NCI-H82 treated with DMSO at 0.1 percent for 48 hours (cell line): ENCODE measurements at regions not wholly inside any gene's neighbourhood (a gene's known extent, or its start where the extent isn't known, plus 50 kb on each side); places are given as distances from the start of the nearest gene placed in this dataset.
"Not testable (repeated sequence)": the region's sequence is repeated elsewhere in the genome, so short reads cannot be mapped to it uniquely, and the experiment has no call there.

Source experiments
- DNase-seq: peaks from one replicate; lab custom pipeline; 2025; ENCODE audit not compliant: unreplicated experiment; lab: John Stamatoyannopoulos, UW

DNA sequence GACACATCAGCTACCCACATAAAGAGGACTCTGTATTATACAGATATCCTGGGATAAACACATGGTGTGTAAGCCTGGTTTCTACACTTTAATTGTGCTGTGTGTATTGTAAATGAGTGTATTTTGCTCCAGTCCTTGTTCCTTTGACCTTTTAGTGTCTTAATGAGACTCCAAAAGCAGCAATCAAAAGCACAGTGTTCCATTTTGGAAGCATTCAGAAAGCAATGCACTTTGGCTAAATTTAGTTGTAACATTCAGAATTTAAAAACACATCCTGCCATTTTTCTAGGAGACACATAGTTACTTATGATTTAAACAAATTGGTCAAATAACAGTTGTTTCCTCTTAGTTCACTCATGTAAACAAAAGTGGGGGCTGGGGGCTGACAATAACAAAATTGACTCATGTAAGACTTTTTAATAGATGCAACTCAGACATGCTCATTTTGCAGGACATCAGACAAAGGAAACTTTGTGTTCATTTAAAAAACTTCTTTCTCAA lies 122.2 kb downstream of the GPR37 start:
- no peak for DNase-seq

DNA sequence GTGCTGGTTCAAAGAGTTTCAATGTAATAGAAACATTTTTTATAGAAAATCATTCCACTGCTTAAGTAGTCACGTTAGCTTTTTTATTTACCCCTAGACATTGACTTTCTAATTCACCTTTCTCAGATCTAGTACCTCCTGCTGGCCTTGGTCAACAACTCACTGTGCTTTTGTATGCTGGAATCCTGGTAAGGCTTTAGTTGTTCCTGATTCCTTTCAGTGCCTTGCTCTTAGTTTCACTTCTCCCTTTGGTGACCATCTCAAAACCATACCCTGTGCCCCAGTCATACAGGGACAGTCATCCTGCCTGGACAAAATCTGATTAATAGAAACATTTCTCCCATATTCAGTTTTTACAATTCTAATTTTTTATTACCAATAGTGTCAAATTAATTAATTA lies 130.2 kb downstream of the GPR37 start:
- DNase-seq: no peak

DNA sequence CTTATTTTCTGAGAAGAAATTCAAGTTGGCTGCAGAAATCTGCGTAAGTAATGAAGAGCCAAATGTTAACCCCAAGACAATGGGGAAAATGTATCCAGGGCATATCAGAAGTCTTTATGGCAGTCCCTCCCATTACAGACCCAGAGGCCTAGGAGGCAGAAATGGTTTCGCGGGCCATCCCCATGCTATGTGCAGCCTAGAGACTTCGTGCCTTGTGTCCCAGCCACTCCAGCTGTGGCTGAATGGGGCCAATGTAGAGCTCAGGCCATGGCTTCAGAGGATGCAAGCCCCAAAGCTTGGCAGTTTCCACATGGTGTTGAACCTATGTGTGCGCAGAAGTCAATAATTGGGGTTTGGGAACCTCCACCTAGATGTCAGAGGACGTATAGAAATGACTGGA lies 131.9 kb downstream of the GPR37 start:
- DNase-seq: no peak

DNA sequence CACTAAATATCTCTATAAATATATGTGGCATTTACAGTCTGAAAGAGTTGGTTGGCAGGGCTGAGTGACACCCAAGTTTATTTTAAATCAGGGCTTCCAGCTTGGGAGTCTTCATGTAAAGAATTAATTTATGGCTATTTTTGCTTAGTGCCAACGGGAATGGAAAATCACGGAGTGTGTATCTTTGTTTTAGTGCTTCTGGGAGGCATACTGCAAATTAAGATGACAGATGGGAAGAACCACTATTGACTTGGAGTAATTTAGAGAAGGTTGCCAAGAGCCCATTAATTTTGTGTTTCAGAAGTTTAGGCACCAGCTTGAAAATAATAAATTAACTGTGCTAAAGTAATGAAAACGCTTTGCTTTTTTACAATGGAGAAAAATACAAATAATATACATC lies 135.2 kb downstream of the GPR37 start:
- no peak for DNase-seq

DNA sequence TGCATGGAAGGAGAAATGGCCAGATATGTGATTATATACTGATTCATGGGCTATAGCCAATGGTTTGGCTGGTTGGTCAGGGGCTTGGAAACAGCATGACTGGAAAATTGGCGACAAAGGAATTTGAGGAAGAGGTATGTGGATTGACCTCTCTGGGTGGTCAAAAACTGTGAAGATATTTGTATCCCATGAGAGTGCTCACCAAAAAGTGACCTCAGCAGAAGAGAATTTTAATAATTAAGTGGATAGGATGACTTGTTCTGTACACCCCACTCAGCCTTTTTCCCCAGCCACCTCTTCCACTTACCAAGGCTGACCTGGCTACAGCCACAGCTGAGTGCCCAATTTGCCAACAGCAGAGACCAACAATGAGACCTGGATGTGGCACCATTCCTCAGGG lies 146.7 kb downstream of the GPR37 start:
- DNase-seq: no peak

DNA sequence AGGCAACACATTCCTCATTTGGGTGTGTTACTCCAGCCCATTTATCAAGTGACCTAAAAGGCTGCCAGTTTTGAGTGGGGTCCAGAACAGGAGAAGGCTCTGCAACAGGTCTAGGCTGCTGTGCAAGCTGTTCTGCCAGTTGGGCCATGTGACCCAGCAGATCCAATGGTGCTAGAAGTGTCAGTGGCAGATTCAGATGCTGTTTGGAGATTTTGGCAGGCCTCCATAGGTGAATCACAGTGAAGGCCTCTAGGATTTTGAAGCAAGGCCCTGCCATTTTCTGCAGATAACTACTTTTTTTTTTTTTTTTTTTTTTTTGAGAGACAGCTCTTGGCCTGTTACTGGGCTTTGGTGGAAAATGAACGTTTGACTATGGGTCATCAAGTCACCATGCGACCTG lies 147.5 kb downstream of the GPR37 start:
- DNase-seq: not testable (repeated sequence)

DNA sequence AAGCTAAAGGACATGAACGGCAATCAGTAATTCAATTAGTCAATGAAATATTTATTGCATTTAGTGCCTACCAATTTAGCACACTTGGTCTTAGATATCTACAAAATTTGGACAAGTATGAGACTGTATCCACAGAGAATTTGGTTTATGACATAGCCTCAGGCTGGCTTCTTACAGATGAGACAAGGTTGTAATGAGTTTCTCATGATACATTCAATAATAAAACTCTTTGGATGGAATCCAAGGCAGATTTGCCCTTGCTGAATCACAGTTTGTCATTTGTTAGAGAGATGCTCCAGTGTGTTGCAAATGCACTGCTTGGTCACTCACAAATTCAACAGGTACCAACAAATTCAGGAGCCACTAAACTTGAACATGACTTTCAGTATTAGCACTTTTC lies 162.5 kb downstream of the GPR37 start:
- no peak for DNase-seq

DNA sequence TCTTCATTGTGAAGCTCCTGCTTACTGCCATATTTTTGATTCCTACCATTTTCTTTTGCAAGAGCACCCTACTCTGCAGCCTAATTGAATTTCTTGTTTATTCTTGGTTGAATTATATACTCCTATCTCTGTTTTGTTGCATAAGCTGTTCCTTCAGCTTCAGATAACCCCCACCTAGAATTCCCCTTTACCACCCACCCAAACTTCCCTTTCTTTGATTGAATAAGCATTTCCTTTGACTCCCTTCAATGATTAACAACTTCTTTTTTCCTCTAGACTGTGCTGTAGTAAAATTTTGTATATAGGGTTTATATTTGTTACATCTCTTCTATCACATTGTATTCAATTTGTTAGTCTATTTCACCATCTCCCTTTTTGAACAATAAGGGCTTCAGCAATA lies 168.1 kb downstream of the GPR37 start:
- DNase-seq: no peak

DNA sequence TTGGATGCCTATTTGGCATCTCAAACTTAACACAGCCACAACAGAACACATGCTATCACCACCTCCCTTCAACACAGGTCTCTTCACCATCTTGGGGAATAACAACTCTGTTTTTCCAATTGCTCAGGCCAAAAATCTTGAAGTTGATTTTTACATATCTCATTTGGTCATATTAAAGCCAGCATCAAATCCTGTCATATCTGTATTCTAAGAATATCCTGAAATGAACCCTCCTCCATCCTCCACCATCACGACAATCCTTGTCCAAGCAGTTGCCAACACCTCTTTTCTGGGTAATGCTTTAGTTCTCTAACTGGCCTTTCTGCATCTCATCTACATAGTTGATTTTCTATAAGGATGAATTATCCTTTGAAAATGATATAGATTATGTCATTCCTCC lies 168.7 kb downstream of the GPR37 start:
- DNase-seq: no peak

DNA sequence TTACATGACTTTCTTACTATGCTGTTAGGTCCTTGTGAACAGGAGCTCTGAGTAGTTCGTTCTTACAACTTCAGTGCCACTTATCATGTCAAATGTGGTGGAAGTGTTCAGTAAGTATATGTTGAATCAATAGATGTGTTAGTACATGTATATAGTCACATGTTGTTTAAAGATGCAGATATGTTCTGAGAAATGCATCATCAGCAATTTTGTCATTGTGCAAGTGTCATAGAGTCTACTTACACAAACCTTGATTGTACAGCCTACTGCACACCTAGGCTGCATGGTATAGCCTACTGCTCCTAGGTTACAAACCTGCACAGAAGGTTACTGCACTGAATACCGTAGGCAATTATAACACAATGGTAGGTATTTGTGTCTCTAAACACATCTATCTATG lies 174.8 kb downstream of the GPR37 start:
- no peak for DNase-seq

DNA sequence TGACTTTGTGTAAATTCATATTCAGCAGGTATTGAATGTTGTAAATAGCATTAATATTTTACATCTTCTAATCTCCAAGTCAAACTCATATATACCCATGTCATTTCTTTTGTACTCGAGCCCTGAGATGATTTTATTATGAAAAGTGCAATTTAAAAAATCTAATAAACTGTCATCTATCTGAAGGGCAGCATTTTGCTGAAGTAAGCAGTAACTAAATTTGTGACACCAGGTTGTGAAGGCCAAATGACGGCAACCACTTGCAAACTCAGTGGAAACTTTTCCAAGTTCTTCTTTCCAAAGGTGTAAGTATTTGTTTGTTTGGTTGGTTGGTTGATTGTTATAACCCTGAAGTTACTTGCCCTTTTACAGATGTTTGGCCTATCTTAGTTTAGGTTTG lies 188.3 kb downstream of the GPR37 start:
- no peak for DNase-seq

DNA sequence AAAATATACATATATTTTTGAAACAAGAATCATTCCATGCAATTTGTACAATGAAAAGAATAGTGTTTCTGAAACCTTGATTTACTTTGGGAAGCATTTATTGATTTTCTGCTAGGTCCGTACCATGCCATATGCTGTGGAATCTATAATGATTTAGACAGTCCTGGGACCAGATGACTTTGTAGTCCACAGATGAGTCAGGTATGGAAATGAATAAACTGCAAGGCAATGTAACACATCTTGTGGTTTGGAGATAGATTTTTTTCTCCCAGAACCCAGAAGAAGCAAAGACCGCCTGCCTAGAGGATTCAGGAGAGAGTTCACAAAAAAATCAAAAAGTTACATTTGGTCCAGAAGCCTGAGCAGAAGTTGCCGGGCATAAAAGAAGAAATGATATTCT lies 190.4 kb downstream of the GPR37 start:
- DNase-seq: no peak

DNA sequence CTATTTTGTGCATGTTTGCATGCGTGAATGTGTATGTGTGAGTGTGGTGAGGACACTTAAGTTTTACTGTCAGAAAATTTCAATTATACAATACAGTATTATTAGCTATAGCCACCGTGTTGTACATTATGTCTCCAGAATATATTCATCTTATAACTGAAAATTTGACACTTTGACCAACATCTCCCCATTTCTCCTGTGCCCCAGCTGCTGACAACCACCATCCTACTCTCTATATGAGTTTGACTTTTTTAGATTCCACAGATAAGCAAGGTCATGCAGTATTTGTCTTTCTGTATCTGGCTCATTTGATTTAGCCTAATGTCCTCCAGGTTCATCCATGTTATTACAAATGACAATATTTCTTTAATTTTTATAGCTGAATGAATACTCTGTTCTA lies 195.0 kb downstream of the GPR37 start:
- DNase-seq: no peak

DNA sequence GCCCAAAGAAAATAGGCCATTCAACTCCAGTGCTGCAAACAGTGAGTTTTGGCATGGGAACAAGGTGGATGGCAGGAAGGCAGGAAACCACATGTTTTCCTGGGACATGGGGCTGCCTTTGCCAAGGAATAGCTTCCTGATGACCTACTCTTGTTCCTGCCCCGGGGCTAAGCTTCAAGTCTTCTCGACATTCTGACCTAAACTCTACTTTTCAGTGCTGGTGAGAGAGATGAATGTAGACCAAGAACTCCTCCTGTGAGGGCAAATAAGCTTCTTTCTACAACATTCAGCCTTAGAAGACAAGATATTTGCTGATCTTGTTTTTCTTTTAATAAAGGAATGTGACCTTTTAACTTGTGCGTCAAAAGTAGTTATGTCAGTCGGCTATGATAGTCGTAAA lies 199.0 kb downstream of the GPR37 start:
- no peak for DNase-seq

DNA sequence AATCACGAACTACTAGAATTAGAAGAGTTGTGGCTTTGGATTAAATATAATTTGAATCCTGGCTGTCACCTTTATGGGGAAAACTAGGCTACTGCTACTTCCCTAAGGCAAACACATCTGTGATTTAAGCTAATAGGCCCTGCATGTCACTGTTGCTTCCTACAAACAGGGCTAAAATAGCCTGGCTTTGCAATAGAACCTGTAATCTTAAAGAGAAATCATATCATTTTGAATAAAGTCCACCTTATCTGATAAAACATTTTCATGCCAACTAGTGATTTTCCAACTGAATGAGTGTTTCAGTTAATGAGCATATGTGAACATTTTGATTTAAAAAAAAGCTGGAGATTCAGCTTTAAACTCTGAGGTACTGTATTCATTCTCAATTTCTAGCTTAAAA lies 208.0 kb downstream of the GPR37 start:
- no peak for DNase-seq

DNA sequence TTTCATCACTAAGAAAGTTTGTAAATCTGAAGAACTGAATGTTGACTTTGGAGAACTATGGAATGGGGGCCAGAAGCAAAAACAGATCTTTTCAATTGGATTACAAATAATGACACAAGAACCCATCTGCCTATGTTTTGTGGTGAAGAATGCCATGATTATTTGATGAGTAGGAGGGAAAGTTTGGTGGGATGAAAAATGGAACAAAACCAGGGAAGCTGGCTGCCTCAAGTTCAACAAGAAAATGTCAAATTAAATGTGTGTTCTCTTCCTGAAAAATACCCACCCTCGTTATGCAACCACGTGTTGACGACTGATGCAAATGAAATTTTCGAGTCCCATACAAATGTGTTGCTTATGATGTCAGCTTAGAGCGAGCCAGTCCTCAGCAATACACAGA lies 208.5 kb downstream of the GPR37 start:
- DNase-seq: peak; percentile 62

DNA sequence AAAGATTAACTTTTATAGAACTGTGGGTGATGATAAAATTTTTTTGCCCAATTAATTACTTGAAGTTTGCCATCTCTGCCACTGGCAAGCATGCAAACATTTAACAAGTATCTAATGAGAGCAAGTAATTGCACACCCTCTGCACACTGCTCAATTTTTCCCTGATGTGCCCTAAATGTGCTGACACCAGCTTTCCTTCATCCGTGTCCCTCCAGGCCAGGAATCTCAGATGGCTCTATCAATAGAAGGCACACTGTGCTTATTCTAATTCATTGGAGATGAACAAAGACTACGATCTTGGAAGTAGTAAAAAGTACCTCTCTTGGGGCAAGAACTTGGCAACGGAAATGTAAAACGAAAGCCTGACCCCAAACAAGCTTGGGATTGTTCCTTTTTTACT lies 212.1 kb downstream of the GPR37 start:
- no peak for DNase-seq

DNA sequence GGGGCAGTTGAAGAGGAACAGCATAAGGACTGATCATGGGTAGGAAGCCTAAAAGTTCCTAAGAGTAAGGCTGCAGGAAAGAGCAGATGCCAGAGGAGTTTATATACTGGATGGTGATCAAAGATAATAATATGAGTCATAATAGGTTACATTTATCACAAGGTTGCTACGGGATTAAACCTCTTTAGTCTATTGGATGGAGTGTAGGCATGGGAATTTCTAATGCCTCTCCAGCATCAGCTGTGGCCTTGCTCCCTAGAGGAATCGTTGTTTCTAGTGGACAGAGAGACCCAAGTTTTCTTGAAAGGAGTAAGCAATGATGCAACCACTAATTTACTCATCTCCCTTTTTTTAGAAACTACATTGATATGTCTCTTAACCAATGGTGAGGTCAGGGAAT lies 213.4 kb downstream of the GPR37 start:
- no peak for DNase-seq

DNA sequence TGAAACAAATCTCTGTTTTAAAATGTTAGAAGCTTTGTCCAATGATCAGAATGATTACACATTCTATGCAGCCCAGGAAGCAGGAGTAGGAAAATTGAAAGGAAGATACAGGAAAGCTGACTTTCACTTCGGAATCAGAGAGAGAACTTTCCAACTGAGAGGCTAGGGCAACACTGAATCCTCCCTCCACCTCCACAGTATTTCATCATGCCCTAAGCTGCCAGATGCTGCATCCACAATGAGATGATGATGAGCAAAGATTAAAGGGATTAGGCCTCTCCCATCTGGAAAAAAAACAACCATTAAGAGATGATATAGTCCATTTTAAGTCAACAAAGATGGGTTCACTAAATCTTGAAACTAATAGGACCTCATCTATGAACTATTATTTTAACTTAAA lies 215.6 kb downstream of the GPR37 start:
- DNase-seq: peak; percentile 94

DNA sequence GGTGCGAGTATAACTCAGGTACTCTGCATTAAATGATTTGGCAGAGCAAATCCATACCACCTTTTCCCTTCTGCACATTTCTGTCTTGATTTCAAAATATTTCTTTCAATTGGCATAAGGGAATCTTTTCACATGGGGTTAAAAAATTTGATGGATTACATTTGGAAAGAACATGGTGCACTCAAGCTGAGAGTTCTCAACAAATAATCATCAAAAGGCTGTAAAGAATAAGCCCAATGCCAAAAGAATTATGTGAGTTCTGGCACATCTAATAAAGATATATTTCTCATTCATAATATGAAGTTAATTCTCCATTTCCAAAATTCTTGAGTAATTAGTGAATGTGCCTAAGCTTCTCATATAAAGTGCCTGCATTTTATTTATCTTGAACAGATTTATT lies 223.1 kb downstream of the GPR37 start:
- no peak for DNase-seq

DNA sequence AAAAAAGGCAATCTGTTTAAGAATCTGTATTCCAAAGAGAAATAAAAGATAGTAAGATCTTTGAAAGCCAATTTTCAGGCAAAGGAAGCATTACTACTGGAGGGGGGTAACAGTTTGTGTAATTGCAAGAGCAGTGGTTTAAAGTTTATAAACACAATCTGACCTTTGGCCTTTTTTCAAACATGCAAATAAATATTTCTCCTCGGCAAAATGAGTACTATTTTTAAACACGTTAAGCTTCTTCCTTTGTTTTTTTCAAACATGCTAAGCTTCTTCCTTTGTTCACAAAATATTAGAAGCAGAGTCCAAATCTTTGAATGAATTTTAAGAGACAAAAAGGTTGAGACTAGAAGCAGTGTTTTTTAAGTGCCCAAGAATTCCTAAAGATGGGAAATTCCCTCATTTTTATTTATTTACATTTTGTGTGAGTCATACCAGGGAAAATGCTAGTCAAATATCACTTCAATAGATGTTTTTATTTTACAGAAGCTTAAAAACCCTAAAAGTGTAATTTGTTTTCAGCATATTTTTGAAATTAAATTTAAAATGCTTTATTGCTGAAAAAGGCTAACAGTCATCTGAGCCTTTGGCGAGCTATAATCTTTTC lies 229.3 kb downstream of the GPR37 start:
- DNase-seq: no peak

DNA sequence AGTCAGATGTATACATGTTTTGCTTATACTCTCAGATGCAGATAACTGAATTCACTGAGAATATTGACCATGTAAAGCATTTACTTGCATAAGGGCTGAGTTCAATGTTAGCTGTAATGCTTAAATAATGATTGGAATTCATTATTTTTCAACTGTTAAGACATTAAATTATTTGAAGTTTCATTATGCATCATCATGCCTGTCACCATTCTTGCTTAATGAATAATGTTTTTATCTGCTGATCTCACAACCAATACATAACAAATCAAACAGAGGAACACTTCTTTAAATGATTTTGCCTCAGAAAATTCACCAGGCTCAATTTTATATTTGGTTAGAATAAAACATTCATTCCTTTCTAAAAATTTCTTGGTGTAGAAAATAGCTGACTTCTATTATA lies 233.4 kb downstream of the GPR37 start:
- DNase-seq: no peak

DNA sequence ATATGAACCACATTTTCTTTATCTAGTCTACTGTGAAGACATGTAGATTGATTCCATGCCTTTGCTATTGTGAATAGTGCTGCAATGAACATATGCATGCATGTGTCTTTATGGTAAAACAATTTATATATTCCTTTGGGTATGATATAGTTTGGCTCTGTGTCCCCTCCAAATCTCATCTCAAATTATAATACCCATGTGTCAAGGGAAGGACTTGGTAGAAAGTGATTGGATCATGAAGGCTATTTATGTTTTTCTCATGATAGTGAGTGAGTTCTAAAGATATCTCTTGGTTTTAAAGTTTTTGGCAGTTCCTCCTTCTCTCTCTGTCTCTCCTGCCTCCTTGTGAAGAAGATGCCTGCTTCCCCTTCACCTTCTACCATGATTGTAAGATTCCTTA lies 248.7 kb downstream of the GPR37 start:
- no peak for DNase-seq
